GM19025 (cell line): ENCODE measurements at regions not wholly inside any gene's neighbourhood (a gene's known extent, or its start where the extent isn't known, plus 50 kb on each side); places are given as distances from the start of the nearest gene placed in this dataset.

Experiments
- ATAC-seq: cut with Tn5 transposase; IDR thresholded peaks from one replicate; pipeline ENCODE4 v1.9.1; 2021; ENCODE audit warnings: mild to moderate bottlenecking, low read depth, moderate library complexity; ENCODE audit not compliant: unreplicated experiment

DNA sequence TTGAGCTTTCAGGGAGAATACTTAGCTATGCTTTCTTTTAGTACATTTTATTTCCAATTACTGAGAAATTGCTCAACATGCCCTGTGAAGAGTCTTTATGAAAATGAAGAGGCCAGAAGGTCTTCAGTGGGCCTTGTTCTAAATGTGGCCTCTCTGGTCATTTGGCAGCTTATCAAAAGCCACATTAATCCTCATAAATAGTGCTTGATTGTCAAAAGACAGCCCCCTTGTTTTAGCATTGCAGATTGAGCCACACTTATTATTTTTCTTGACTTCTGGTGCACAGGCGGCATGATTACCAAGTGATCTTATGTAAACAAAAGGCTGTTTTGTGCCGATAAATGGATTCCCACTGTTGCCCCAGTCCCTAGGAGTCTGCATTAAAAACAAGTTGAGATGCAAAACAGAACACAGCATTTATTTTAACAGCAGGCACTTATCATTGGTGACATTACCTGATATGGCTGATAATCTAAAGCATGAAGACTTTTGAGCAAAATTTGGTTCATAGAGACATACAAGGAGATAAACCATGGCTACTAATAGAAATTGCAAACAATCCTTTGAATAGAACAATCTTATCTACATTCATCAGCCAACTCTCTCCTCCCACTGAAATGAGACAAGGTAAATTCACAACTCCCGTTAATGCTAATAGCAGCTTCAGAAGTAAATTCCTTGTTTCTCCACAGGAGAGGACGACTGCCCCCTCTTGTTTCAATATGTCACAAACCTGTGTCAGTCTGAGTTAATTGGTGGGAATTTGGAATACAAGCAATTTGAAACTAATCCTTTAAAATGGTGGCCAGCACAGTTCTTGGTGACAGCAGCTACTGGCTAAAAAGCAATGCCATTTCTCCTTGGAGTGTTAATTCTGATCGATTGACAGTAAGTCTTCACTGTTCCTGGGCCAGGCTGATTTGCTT is 194.3 kb downstream of the NSUN3 start:
- no peak for ATAC-seq

DNA sequence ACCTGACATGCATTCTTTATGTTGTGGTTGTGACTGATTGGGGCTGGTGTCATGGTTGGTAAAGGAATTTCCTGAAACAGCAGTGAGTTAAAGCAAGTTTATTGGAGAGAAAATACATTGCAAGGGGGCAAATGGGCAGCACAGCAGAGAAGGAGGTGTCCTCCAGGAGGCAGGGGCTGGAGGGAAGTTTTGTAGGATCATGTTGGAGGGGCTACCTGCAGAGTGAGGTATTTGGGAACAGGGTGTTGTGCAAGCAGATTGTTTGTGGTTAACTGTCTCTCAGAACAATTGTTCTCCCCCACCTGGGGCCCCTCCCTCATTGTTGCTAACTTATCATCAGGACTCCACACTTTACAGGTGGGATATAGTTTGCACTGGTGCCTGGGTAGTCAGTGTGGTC is 196.0 kb downstream of the NSUN3 start:
- no peak for ATAC-seq

DNA sequence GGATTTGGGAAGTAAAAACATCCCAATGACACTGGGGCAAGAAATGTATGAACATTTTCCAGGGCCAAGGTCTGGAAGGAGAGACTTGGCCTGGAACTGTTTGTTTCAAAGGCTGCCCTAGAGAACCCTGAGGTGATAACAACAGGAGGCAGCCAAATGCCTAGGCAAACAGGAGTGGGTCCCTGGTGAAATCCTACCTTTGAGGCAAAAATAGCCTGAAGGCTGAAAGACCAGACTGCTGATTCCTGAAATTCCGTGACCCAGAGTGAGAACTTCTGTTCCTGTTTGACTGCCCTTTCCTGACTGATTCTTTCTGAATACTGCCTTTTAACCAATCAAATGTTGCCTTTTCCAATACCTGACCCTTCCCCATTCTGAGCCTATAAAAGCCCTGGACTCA is 196.4 kb downstream of the NSUN3 start:
- ATAC-seq, result no peak

DNA sequence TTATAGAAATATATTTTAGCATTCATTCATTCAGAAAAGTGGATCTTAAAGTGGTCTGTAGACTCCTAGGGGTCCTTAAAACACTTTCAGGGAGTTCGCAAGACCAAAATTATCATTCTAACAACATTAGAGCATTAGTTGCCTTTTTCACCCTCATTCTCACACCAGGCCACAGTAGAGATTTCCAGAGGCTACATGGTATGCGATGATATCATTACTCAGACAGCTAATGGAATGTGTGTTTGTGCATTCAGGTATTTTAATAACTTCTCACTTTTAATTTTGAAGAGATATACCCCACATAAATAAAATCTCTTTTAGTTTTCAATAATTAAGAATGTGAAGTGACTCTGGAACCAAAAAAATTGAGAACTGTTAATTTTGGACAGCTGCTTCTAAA is 206.9 kb downstream of the NSUN3 start:
- no peak for ATAC-seq

DNA sequence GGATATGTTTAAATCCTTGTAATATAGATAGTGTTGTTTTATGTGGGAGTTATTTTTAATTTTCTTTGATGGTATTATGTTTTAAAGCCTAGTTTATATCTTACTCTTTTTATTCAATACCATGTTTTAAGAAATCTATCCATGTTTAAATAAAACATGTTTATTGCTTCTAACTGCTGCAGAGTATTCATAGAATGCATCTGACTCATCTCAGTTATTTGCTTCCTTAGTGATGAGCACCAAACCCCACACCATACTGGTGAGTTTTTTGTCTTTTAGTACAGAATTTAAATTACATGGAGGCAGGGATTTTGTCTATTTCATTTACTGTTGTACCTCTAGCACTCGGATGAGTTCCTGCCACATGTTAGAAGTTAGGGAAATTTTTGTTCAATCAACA is 209.2 kb downstream of the NSUN3 start:
- no peak for ATAC-seq

DNA sequence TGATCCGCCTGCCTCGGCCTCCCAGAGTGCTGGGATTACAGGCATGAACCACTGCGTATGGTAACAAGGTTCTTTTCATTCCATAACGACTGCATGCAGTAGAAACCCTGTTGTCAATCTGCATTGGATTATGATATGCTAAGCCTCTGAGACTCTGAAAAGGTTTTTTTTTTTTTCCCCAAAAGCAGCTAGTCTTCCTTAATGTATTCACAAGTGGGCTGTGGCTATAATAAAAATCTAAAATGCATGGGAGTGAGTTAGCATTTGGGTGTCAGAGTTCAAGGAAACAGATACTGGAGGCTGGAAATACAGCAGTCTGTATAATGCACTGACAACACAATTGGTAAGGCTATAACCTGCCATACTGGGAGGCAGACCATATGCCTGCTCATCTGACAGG is 218.1 kb downstream of the NSUN3 start:
- no peak for ATAC-seq

DNA sequence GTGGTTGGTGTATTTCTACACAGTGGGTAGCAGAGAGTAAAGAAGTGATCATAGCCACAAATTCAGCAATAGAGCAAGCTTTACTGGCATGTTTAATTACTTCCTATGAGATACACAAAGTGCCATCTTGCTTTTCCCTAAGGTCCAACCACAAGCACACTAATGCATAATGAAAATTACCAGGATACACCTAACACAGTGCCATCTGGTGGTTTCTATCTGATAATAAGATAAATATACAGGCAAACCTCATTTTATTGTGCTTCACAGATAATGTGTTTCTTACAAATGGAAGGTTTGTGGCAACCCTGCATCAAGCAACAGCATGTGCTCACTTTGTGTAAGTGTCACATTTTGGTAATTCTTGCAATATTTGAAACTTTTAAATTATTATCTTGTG is 223.0 kb downstream of the NSUN3 start:
- ATAC-seq, result no peak

DNA sequence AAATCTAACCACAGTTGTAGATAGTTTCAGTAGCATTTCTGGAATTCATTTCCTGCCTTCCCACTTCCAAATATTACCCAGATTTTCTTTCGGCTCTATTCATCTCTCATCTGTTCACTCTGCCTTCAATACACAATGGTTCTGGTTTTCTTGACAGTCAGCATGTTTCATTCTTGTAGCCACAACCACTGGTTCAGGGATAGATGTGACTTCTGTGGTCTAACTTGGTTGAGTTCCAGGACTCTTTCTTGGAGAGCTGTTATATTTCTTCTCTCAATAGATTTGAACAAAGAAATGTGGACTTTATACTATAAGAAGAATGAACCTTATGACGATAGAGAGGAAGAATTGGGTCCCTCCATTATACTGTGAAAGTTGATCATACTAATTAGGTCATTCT is 228.8 kb downstream of the NSUN3 start:
- no peak for ATAC-seq

DNA sequence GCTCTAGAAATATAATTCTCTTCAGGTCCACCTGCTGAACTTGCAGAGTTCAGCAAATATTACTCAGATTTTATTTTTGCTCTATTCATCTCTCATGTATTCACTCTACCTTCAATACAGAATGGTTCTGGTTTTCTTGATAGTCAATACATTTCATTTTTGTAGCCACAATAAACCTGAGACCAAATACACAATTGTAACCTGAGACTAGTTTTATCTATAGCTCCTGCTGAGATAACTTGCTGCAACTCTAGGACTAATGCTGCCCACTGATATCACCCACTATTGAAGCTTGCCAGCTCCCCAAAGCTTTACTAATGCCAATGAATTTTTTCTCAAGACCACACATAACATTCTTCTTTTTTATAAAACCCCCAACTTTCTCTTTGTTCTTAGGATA is 229.3 kb downstream of the NSUN3 start:
- no peak for ATAC-seq

DNA sequence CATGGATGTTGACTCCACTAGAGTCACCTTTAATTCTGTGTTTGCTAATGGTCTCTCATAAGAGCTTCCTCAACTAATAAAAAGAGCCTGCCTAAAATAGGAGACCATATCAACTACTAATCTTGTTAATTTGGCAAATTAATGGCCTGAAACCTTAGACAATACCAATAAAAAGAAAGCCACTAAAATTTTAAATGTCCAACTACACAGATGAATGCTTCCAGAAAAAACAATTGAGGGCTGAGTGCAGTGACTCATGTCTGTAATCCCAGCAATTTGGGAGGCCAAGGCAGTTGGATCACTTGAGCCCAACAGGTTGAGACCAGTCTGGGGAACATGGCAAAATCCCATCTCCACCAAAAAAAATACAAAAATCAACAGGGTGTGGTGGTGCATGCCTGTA is 230.9 kb downstream of the NSUN3 start:
- ATAC-seq, result no peak

DNA sequence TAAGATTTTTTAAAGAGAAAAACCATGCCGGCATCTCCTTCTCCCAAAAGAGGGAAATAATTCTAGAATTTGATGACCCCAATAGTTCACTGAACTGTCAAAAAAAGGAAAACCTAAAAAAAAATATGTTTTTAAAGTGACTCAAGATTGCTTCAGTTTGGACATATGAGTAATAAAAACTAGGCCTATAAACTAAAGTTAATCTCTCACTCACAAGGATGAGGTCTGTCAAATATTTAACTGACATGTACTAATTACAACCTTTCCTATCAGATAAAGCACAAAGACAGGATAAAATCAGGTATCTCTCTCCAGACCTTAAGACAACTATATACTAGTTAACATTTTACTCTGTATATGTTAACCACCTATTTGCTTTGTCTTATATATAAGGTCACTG is 231.9 kb downstream of the NSUN3 start:
- no peak for ATAC-seq

DNA sequence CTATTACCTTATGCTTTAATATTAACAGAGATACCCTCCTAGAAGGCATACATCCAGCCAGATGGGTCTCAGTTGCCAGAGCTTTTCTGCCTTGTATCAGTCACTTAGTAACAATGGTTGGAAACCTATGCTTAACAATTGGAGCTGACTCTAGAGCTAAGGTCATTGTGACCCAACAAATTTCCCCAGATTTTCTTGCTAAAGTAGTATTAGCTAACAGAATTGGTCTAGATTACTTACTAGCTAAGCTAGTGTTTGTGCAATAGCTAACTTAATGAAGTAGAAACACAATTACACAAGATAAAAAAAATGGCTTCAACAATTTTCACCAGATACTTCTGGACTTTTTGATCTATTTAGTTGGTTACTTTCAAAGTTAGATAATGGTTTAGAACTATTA is 236.9 kb downstream of the NSUN3 start:
- no peak for ATAC-seq

DNA sequence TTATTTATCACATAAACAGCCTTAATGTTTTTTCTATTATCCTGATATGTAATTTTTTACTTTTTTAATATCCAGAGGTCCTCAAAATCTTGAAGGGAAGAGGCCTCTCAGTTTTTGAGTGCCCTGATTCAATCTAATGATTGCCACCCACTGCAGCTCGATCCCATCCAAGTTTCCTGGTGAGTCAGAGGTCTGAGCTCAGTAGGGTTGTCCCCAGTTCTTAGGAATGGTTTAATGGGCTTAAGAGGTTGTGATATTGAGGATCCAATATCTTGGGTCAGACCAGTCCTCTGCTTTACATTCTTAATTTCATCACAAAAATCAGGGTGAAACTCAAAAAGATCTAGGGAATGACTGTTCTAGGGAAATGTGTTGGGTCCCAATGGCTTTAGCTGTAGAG is 238.5 kb downstream of the NSUN3 start:
- ATAC-seq, result no peak

DNA sequence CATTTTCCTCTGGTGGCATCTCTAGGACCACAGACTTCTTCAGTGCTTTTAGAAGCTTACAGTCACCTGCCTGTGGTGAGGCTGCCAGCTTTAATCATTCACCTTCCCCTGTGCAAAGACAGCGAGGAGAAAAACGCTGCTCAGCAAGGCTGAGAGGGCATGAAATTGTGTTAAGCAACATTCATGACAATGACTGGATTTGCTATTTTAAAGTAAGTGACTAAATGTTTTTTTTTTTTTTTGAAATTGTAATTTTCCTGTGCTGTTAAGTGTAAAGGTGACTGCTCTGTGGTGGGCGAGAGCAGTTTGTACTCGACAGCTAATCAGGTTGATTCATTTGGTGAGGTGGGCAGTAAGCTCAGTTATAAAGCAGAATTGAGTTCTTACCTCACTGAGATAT is 240.4 kb downstream of the NSUN3 start:
- no peak for ATAC-seq

DNA sequence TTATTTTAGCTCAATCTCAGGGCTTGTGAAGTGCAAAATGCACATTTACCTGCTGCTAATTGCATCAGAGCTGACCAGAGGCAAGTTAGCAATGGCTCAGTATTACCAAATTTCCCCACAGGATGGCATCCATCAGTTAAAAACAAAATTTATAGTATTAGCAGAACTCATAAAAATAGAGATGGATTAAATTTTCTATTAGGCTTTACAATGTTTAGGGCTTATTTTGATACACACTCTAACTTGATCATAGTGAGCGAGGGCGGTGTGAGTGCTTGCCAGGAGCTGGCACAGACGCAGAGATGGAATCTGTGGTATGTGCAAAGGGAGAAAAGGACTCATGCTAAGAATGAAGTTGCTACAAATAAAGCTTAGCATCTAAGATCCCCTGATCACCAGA is 241.0 kb downstream of the NSUN3 start:
- ATAC-seq, result no peak

DNA sequence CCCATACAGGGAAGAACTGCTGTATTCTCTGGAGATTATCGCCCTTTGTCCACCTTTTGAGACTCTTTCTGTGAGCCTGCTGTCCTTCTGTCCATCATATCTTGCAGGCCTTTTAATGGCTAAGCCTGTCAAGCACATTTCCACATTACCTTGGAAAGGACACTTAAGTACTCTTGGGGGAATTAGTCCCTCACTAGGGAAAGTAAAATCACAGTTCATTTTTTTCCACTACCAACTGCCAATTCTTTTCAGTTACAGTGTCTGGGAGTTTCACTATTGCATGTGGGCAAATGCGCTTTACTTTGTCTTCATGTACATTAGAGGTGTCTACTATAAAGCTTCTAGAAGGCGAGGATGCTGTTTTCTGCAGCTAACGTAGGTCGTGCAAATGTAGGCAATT is 242.1 kb downstream of the NSUN3 start:
- no peak for ATAC-seq

DNA sequence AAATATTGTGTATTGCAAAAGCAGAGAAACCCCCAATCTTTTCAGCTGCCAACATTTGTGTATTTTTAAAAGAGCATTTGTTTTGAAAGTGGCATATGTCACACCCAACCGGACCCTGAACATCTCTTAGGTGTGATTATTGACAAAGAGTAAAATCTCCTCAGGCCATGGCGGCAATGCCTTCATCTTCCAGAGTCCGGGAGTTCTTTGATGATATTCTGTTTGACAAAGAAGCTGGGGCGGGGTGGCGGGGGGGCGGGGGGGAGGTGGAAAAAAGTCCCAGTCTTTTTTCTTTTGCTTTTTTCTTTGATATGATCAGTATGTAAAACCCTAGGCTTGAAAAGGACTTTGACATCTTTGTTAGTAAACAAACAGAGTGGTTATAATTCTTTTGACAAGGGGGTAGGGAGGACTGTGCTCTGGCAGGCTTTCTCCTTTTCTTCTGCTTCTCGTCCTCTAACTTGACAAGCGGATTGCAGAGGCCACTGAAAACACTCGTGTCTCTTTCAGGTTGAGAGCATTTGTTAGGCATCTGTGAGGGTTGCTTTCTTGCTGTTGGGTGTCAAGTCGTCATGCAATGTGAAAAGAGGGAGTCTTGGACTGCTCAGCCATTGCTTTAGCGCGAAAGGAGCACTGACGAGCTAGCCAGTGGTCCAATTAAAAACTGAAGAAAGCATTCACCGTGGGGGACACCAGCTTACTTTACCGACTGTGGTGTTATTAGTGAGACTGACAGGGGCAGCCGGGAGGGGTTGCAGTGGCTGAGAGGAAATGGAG is 243.2 kb downstream of the NSUN3 start:
- ATAC-seq, result no peak

DNA sequence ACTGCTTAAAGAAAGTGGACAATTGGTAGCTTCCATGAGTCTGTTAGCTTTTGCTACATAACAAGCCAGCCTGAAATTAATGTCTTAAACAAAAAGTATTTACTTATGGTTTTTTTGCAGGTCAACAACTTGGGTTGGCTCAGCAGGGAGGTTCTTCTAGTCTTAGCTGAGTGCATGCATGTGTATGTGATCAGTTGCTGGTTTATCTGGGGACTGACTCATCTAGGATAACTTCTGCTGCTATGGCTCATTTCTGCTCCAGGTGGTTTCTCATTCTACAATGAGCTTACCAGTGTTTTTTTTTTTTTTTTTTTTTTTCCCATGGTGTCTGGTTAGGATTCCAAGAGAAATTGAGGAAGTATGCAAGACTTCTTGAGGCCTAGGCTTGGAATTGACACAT is 244.7 kb downstream of the NSUN3 start:
- ATAC-seq, result no peak

DNA sequence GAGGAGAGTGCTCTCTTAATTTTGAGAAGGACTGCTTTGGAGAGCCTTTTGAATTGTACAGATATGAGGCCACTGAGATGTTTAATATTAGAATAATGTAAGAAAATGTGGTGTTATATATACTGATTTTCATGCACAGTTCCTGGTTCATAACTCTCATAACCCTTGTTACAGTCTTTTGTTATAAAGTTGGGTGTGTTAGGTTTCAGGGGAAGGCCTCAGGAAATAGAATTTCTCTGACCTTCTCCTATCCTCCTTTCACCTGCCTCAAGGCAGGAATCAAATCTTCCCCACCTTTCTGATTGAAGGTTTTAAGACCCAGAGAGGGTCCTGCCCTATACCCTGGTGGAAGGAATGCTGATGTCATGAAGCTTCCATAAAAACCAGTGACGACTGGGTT is 245.9 kb downstream of the NSUN3 start:
- ATAC-seq, result no peak

DNA sequence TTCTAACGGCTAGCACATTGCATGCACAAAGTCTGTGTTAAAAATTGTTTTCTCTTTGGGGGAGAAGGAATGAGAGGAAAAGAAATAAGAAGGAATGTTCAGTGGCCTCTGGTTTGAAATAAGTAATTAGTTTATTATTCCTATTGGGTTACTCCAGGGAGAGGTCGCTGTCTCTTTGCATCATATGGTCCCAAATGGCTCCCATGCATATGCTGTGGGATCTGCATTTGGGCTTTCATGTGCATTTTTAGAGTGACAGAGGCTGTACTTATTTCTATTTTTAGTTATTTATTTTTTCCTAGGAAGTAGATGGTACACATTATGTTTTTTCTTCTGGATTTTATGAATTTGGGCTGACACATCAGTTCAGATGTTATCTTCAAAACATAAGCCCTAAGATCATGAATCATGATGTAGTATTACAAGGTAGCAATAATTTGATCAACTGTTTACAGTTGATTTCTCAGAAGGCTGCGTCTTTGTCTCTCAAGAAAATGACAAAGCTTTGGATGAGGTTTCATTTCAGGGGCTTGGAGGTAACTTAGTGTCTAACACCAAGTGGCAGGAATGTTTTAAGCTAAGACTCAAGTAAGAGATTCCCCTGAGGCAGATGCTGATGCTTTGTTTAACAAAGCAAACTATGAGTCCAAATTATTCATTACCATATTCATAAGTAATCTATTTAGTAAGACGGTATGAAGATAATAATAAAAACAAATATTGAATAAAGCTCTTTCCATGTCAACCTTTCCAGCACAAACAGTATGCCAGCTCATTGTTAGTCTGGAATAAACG is 247.7 kb downstream of the NSUN3 start:
- ATAC-seq, result no peak

DNA sequence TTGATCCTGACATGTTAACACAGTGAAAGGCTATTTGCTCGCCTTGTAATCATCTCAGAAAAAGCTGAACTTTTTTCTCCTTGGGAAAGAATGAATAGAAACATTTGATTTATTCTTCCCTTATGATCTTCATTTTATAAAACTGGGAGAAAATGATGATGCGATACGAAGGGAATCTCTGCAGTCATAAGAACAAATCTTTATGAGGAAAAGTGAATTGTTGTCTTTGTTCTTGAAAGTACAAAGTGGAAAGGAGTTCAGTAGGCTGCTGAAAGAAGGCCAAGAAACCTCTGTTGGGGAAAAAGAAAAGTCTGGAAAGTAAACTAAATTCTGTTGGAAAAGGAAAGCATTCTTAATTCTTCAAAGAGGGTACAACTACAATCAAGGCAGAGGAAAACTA is 248.8 kb downstream of the NSUN3 start:
- ATAC-seq, result no peak
